ENCODE measurements at regions not wholly inside any gene's neighbourhood (a gene's known extent, or its start where the extent isn't known, plus 50 kb on each side); places are given as distances from the start of the nearest gene placed in this dataset.

DNA sequence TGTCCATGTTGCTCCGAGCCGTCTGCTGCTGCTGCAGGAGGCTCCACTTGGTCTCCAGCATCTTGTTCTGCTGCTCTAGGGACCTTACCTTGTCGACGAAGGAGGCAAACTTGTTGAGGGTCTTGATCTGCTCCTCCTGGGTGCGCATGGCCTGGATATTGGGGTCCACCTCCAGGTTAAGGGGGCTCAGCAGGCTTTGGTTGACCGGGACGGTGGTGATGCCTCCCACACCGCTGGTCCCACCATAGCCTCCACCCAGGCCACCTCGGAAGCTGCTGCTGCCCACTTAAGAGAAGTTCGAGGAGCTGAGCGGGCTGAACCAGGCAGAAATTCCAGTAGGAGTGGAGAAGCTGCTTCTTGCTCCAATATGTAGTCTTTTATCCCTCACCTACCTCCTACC lies 180.7 kb upstream of the SYNPR start:
- intact Hi-C loops (cut with DNase I, micrococcal nuclease): no loop called here
- Histone ChIP-seq H3K36me3 (ENCODE audit: insufficient read depth, low read length) (no peaks in the 10 kb centered on the region), H3K27me3 (ENCODE audit: control insufficient read depth in 1 of 2, insufficient read depth in 2 of 2, low read length in 2 of 2) (no peaks in the 10 kb centered on the region), H3K4me3 (ENCODE audit: low read length) (no peak overlapping the region), H3K27ac (ENCODE audit: low read depth in 1 of 2, low read length in 2 of 2) (no peak overlapping the region), H3K4me1 (ENCODE audit: insufficient read depth, low read length) (no peaks in the 10 kb centered on the region), H3K9me3 (ENCODE audit: control insufficient read depth in 1 of 2, insufficient read depth in 1 of 2, low read length in 2 of 2) (peaks cover 0 to 13% of the 10 kb centered on the region in 2 experiments)
- H3K4me1 Mint-ChIP-seq (ENCODE audit: low read depth): no peaks in the 10 kb centered on the region
- ChIA-PET CTCF (no interaction called here), POLR2A (no interaction called here)
- H3K4me3 Mint-ChIP-seq: no peak overlapping the region
- peaks cover 2% of the 10 kb centered on the region for H3K9me3 Mint-ChIP-seq
- no peak overlapping the region for H3K27ac Mint-ChIP-seq
- ATAC-seq (ENCODE audit: poor library complexity): no peak
- no peaks in the 10 kb centered on the region for H3K36me3 Mint-ChIP-seq (ENCODE audit: low read depth)
- no peak for DNase-seq
- TF ChIP-seq, protein P1, sequence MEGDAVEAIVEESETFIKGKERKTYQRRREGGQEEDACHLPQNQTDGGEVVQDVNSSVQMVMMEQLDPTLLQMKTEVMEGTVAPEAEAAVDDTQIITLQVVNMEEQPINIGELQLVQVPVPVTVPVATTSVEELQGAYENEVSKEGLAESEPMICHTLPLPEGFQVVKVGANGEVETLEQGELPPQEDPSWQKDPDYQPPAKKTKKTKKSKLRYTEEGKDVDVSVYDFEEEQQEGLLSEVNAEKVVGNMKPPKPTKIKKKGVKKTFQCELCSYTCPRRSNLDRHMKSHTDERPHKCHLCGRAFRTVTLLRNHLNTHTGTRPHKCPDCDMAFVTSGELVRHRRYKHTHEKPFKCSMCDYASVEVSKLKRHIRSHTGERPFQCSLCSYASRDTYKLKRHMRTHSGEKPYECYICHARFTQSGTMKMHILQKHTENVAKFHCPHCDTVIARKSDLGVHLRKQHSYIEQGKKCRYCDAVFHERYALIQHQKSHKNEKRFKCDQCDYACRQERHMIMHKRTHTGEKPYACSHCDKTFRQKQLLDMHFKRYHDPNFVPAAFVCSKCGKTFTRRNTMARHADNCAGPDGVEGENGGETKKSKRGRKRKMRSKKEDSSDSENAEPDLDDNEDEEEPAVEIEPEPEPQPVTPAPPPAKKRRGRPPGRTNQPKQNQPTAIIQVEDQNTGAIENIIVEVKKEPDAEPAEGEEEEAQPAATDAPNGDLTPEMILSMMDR (IDR thresholded peaks at IDR 0.05): no peak
- no peaks in the 10 kb centered on the region for H3K27me3 Mint-ChIP-seq

DNA sequence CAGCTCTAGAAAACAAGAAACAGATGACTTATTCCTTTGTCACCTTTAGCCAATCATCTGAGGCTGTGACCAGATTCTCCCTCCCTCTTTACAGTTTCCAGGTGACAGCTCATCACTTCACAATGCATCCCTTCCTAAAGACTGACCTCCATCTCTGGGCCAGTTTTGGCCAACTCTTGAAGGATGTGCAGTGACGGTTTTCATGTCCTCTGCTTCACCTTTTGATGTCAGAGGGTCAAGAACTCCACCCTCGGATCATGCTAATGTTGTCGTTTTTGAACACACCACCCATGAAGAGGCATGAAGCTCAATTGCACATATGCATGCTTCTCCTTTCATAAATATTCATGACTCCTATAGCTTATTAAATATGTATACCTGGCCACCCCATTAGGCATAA lies 161.2 kb upstream of the SYNPR start:
- ChIA-PET CTCF (no interaction called here), POLR2A (no interaction called here)
- no peaks in the 10 kb centered on the region for H3K9me3 ChIP-seq (ENCODE audit: control insufficient read depth in 1 of 2, insufficient read depth in 1 of 2, low read length in 2 of 2)
- H3K27me3 Mint-ChIP-seq: no peaks in the 10 kb centered on the region
- H3K27me3 ChIP-seq (ENCODE audit: control insufficient read depth in 1 of 2, insufficient read depth in 2 of 2, low read length in 2 of 2): no peaks in the 10 kb centered on the region
- no peaks in the 10 kb centered on the region for H3K4me1 Mint-ChIP-seq (ENCODE audit: low read depth)
- peaks cover 14% of the 10 kb centered on the region for H3K9me3 Mint-ChIP-seq
- H3K4me3 Mint-ChIP-seq: no peak overlapping the region
- DNase-seq (no peak), ATAC-seq (ENCODE audit: poor library complexity) (no peak)
- no peak overlapping the region for H3K27ac ChIP-seq (ENCODE audit: low read depth in 1 of 2, low read length in 2 of 2)
- H3K4me1 ChIP-seq (ENCODE audit: insufficient read depth, low read length): no peaks in the 10 kb centered on the region
- H3K4me3 ChIP-seq (ENCODE audit: low read length): no peak overlapping the region
- H3K36me3 ChIP-seq (ENCODE audit: insufficient read depth, low read length): no peaks in the 10 kb centered on the region
- TF ChIP-seq, protein P1 (IDR thresholded peaks at IDR 0.05): no peak
- intact Hi-C loops (cut with DNase I, micrococcal nuclease): no loop called here
- no peaks in the 10 kb centered on the region for H3K36me3 Mint-ChIP-seq (ENCODE audit: low read depth)
- H3K27ac Mint-ChIP-seq: no peak overlapping the region

DNA sequence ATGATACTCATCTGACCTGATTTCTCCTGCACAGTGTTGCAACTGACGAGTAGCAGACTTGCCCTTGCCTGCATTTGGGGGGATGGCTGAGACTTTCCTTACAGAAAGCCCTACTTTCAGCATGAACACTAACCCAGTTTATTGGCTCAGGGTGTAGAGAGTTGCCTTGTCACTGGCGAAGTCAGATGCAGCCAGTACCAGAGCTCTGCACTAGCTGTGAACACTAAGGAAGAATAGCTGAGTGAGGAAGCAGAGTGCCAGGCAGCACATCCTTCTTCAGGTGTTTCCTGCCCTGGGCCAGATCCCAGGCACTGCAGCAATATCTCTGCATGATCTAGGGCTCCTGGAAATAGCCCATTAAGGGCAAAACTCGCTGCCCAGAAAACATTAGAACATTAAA lies 154.0 kb upstream of the SYNPR start:
- ChIA-PET CTCF (no interaction called here), POLR2A (no interaction called here)
- no peaks in the 10 kb centered on the region for H3K36me3 ChIP-seq (ENCODE audit: insufficient read depth, low read length)
- no peak overlapping the region for H3K27ac ChIP-seq (ENCODE audit: low read depth in 1 of 2, low read length in 2 of 2)
- no peaks in the 10 kb centered on the region for H3K4me1 Mint-ChIP-seq (ENCODE audit: low read depth)
- H3K9me3 Mint-ChIP-seq: peaks cover 5% of the 10 kb centered on the region
- no peak overlapping the region for H3K4me3 Mint-ChIP-seq
- H3K4me1 ChIP-seq (ENCODE audit: insufficient read depth, low read length): no peaks in the 10 kb centered on the region
- TF ChIP-seq, protein P1 (IDR thresholded peaks at IDR 0.05): no peak
- H3K4me3 ChIP-seq (ENCODE audit: low read length): no peak overlapping the region
- no peak overlapping the region for H3K27ac Mint-ChIP-seq
- no peaks in the 10 kb centered on the region for H3K27me3 ChIP-seq (ENCODE audit: control insufficient read depth in 1 of 2, insufficient read depth in 2 of 2, low read length in 2 of 2)
- no peaks in the 10 kb centered on the region for H3K27me3 Mint-ChIP-seq
- H3K9me3 ChIP-seq (ENCODE audit: control insufficient read depth in 1 of 2, insufficient read depth in 1 of 2, low read length in 2 of 2): no peaks in the 10 kb centered on the region
- no peak for ATAC-seq (ENCODE audit: poor library complexity)
- H3K36me3 Mint-ChIP-seq (ENCODE audit: low read depth): no peaks in the 10 kb centered on the region
- intact Hi-C loops (cut with DNase I, micrococcal nuclease): no loop called here
- no peak for DNase-seq
